Right lobe of liver (tissue), 6 donors: ENCODE measurements at regions not wholly inside any gene's neighbourhood (a gene's known extent, or its start where the extent isn't known, plus 50 kb on each side); places are given as distances from the start of the nearest gene placed in this dataset.

ENCODE experiments used
- ATAC-seq, 4 donors: fragments of 200-7000 bp; cut with Tn5 transposase; one replicate each; pipeline ENCODE4 v1.9.1; 2020; ENCODE audit warnings: mild to moderate bottlenecking in 4 of 4, moderate library complexity in 4 of 4
- DNase-seq, 3 donors: peaks; one replicate each; pipeline ENCODE4 v3.0.0-alpha.2; 2020
- H3K27ac ChIP-seq, 3 donors: fragments of 200-600 bp; one replicate each; pipeline ENCODE4 v1.8.0; 2022
- H3K27me3 ChIP-seq, 2 donors: fragments of 200-600 bp; one replicate each; pipeline ENCODE4 v1.8.0; 2022
- H3K36me3 ChIP-seq, 4 donors: fragments of 200-600 bp; sonication (generic) in 1 of 4; one replicate each; pipeline versions ENCODE4 v1.5.1 to v1.8.0; 2017 to 2022; ENCODE audit warnings: control low read depth in 1 of 4
- H3K4me1 ChIP-seq, 4 donors: fragments of 200-600 bp; sonication (generic) in 1 of 4; one replicate each; pipeline versions ENCODE4 v1.5.1 to v1.8.0; 2017 to 2022; ENCODE audit warnings: control low read depth in 1 of 4
- H3K4me3 ChIP-seq, 3 donors: fragments of 200-600 bp; one replicate each; pipeline ENCODE4 v1.8.0; 2022
- H3K9me3 ChIP-seq, 4 donors: fragments of 200-600 bp; sonication (generic) in 1 of 4; one replicate each; pipeline versions ENCODE4 v1.5.1 to v1.8.0; 2017 to 2022; ENCODE audit warnings: control low read depth in 1 of 4
- POLR2A ChIP-seq: fragments of 450-650 bp; IDR thresholded peaks from one replicate; pipeline ENCODE4 v1.6.1; 2017; ENCODE audit warnings: antibody characterized with exemption, mild to moderate bottlenecking
- WGBS: methylation state at CpG from one replicate; pipeline ENCODE4 v1.1.6; 2018; ENCODE audit warnings: low coverage, low lambda C conversion rate; ENCODE audit not compliant: insufficient coverage; ENCODE audit errors: missing lambda C conversion rate; 5-methylcytosine and 5-hydroxymethylcytosine counted together
- intact Hi-C, 2 donors: fragments of 100-400 bp; cut with DNase I; formaldehyde crosslinking; loops; one replicate each; pipeline versions ENCODE4 v1.11.2 to v1.14.1; 2022
- TF ChIP-seq, protein P1 (sequence below), 4 donors: fragments of 200-600 bp in 3 of 4; fragments of 450-650 bp in 1 of 4; IDR thresholded peaks; one replicate each; pipeline versions ENCODE4 v1.5.1 to v1.8.0; 2016 to 2022; ENCODE audit warnings: antibody characterized with exemption in 4 of 4, mild to moderate bottlenecking in 2 of 4
- donor health status: DM: no; HTN: yes; CAD: no.
- donor health status: DM: no; HTN: no; CAD: no.
- donor health status: DM: no; HTN: no; CAD: no.
- donor health status: DM: no; HTN: yes; CAD: no.
- donor health status: DM: no; HTN: yes; CAD: no.

DNA sequence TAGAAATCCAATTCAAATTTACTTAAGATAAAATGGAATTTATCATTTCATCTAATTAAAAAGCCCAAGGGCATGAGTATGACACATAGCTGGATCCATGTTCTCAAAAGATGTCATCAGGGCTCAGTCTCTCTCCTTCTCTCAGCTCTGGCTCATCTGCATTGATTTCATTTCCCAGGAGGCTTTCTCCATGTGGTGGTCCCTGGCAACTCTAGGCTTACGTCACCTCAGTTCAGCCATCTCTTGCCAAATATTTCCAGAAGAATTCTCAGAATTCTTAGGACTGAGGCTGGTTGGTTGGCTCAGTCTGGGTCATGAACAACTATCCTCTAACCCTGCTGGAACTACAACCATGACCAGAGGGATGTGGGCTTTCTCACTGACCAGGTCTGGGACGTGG is 65.3 kb downstream of the FOS start:
- ATAC-seq (no peak), DNase-seq (no peak)
- no peak overlapping the region for H3K4me3 ChIP-seq
- H3K9me3 ChIP-seq = no peaks in the 10 kb centered on the region
- intact Hi-C loops = no loop called here
- no peaks in the 10 kb centered on the region for H3K36me3 ChIP-seq
- no peak overlapping the region for H3K27ac ChIP-seq
- no peaks in the 10 kb centered on the region for H3K27me3 ChIP-seq
- TF ChIP-seq POLR2A = no peak
- TF ChIP-seq, protein P1, sequence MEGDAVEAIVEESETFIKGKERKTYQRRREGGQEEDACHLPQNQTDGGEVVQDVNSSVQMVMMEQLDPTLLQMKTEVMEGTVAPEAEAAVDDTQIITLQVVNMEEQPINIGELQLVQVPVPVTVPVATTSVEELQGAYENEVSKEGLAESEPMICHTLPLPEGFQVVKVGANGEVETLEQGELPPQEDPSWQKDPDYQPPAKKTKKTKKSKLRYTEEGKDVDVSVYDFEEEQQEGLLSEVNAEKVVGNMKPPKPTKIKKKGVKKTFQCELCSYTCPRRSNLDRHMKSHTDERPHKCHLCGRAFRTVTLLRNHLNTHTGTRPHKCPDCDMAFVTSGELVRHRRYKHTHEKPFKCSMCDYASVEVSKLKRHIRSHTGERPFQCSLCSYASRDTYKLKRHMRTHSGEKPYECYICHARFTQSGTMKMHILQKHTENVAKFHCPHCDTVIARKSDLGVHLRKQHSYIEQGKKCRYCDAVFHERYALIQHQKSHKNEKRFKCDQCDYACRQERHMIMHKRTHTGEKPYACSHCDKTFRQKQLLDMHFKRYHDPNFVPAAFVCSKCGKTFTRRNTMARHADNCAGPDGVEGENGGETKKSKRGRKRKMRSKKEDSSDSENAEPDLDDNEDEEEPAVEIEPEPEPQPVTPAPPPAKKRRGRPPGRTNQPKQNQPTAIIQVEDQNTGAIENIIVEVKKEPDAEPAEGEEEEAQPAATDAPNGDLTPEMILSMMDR (IDR thresholded peaks at IDR 0.05) = no peak
- no CpG with 5 or more reads among the region's 2 CpGs for whole genome bisulfite sequencing
- no peaks in the 10 kb centered on the region for H3K4me1 ChIP-seq

- intact Hi-C loops = no loop called here
- Histone ChIP-seq H3K27ac (no peak overlapping the region), H3K9me3 (no peaks in the 10 kb centered on the region), H3K4me3 (no peak overlapping the region), H3K36me3 (no peaks in the 10 kb centered on the region), H3K4me1 (no peaks in the 10 kb centered on the region), H3K27me3 (no peaks in the 10 kb centered on the region)
- 42% methylated on average over 2 of the region's 2 CpGs for WGBS
- DNase-seq (no peak), ATAC-seq (no peak)
- TF ChIP-seq POLR2A = no peak
- TF ChIP-seq, protein P1 (IDR thresholded peaks at IDR 0.05) = no peak
Measured at GRCh38 chr14:75344411-75344810, 65.8 kb downstream of the FOS start.

GRCh38 chr14:75350505-75351060 is 72.0 kb downstream of the FOS start:
- intact Hi-C loops = no loop called here
- H3K27ac ChIP-seq = no peak overlapping the region
- H3K4me3 ChIP-seq = no peak overlapping the region
- no peak for ATAC-seq
- DNase-seq = no peak
- no peaks in the 10 kb centered on the region for H3K27me3 ChIP-seq
- WGBS = 80% methylated on average over 1 of the region's 1 CpG
- no peaks in the 10 kb centered on the region for H3K36me3 ChIP-seq
- H3K9me3 ChIP-seq = no peaks in the 10 kb centered on the region
- no peaks in the 10 kb centered on the region for H3K4me1 ChIP-seq
- TF ChIP-seq POLR2A = no peak
- TF ChIP-seq, protein P1 (IDR thresholded peaks at IDR 0.05) = no peak

- Histone ChIP-seq H3K36me3 (no peaks in the 10 kb centered on the region), H3K27ac (no peak overlapping the region), H3K4me1 (peaks cover 0 to 10% (median 5%) of the 10 kb centered on the region in 4 donors), H3K4me3 (no peak overlapping the region), H3K27me3 (no peaks in the 10 kb centered on the region), H3K9me3 (no peaks in the 10 kb centered on the region)
- intact Hi-C loops = no loop called here
- DNase-seq = no peak
- TF ChIP-seq, protein P1 (IDR thresholded peaks at IDR 0.05) = no peak
- no peak for TF ChIP-seq POLR2A
- ATAC-seq = peak; percentile 41 to 74 (median 62)
- 52% methylated on average over 3 of the region's 3 CpGs for WGBS
Measured at GRCh38 chr14:75359098-75359497, 68.7 kb upstream of the JDP2 start.

DNA sequence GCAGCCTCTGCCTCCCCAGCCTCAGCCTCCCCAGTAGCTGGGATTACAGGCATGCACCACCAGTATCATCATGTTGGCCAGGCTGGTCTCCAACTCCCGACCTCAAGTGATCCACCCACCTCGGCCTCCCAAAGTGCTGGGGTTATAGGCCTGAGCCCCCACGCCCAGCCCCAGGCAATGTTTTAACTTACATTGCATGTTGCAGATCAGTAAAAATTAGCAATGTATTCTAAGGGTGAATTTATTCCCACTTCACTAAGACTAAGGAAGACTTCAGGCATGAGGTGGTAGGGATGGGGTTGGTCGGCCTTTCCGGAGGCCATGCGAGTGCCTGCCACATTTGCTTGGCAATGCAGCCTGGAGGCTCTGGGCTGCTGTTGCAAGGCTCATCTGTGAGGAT is 66.8 kb upstream of the JDP2 start:
- no peak overlapping the region for H3K27ac ChIP-seq
- intact Hi-C loops = no loop called here
- DNase-seq = no peak
- 100% methylated on average over 3 of the region's 6 CpGs for WGBS
- H3K4me3 ChIP-seq = no peak overlapping the region
- no peak for TF ChIP-seq POLR2A
- TF ChIP-seq, protein P1 (IDR thresholded peaks at IDR 0.05) = no peak
- ATAC-seq = no peak
- H3K27me3 ChIP-seq = no peaks in the 10 kb centered on the region
- no peaks in the 10 kb centered on the region for H3K36me3 ChIP-seq
- no peaks in the 10 kb centered on the region for H3K9me3 ChIP-seq
- H3K4me1 ChIP-seq = peaks cover 0 to 10% (median 5%) of the 10 kb centered on the region in 4 donors
